ENCODE measurements at regions not wholly inside any gene's neighbourhood (a gene's known extent, or its start where the extent isn't known, plus 50 kb on each side); places are given as distances from the start of the nearest gene placed in this dataset.

DNA sequence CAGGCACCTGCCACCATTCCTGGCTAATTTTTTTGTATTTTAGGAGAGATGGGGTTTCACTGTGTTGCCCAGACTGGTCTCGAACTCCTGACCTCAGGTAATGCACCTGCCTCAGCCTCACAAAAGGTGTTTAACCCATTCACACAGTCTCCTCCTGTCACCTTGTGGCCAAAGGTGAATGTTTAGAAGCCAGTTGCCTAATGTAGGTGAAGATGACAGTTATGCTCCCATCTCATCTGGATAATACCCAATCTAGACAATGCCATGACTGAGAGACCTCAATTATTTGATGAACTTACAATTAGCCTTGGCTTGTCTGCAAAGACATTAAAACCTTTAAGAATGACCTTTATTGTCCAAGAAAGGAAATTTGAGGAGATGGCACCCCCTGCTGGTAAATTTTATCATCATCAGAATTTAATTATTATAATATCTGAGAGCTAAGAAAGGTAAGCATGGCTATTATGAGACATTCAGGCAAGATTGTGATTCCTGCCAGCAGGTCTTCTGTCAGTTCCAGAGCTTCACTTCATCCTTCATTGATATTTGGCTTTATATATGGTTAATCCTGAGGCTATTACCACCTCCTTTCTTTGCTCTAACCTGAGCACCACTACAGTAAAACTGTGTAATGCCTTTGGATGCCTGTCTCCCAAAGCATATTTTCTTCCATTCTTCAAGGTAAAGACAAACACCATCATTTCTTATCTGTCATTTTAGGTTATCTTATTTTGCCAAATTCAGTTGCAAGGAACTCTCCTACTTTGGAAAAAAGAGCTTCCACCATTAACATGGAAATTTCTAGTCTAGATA lies 117.6 kb downstream of the FAM124B start (continued):
- TF ChIP-seq, protein P1, sequence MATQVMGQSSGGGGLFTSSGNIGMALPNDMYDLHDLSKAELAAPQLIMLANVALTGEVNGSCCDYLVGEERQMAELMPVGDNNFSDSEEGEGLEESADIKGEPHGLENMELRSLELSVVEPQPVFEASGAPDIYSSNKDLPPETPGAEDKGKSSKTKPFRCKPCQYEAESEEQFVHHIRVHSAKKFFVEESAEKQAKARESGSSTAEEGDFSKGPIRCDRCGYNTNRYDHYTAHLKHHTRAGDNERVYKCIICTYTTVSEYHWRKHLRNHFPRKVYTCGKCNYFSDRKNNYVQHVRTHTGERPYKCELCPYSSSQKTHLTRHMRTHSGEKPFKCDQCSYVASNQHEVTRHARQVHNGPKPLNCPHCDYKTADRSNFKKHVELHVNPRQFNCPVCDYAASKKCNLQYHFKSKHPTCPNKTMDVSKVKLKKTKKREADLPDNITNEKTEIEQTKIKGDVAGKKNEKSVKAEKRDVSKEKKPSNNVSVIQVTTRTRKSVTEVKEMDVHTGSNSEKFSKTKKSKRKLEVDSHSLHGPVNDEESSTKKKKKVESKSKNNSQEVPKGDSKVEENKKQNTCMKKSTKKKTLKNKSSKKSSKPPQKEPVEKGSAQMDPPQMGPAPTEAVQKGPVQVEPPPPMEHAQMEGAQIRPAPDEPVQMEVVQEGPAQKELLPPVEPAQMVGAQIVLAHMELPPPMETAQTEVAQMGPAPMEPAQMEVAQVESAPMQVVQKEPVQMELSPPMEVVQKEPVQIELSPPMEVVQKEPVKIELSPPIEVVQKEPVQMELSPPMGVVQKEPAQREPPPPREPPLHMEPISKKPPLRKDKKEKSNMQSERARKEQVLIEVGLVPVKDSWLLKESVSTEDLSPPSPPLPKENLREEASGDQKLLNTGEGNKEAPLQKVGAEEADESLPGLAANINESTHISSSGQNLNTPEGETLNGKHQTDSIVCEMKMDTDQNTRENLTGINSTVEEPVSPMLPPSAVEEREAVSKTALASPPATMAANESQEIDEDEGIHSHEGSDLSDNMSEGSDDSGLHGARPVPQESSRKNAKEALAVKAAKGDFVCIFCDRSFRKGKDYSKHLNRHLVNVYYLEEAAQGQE (IDR thresholded peaks at IDR 0.05; ENCODE audit: low read depth, low read length): no peak
- TF ChIP-seq CBFB (IDR thresholded peaks at IDR 0.05; ENCODE audit: low read depth) (no peak), SMC3 (IDR thresholded peaks at IDR 0.05; ENCODE audit: borderline replicate concordance, low read length) (peak; percentile 85)
- TF ChIP-seq, protein P2, sequence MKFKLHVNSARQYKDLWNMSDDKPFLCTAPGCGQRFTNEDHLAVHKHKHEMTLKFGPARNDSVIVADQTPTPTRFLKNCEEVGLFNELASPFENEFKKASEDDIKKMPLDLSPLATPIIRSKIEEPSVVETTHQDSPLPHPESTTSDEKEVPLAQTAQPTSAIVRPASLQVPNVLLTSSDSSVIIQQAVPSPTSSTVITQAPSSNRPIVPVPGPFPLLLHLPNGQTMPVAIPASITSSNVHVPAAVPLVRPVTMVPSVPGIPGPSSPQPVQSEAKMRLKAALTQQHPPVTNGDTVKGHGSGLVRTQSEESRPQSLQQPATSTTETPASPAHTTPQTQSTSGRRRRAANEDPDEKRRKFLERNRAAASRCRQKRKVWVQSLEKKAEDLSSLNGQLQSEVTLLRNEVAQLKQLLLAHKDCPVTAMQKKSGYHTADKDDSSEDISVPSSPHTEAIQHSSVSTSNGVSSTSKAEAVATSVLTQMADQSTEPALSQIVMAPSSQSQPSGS (IDR thresholded peaks at IDR 0.05; ENCODE audit: low read length): no peak

DNA sequence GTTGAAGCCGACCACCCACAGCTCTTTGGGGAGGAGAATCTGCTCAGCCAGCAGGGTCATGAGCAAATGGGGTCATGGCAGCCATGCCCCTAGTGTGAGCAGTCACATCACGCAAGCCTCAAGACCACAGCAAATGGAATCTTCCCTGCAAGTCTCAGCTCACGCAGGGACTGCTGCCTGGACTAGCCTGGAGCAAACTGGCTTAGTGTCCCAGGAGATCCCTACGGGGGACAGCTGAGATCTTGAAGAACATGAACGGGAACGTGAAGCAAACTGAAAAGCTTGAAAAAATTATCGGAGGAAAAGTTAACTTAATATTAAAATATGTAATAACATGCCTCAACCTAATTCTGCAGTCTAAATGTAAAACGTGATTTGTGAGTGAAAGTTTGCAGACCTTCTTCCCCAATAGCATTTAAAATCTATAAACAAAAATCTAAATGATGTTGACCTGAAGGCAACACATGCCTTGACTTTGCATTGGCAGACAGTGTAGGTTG lies 118.4 kb downstream of the FAM124B start:
- H3K4me2 ChIP-seq (ENCODE audit: control insufficient read depth, insufficient read depth): no peak overlapping the region
- POLR2A ChIA-PET: interaction anchor here (0.5 to 1.5 kb wide), 2 partner anchors 8 to 14 kb away, joined by 3 read pairs; no protein-coding TSS in a partner anchor
- H3K4me1 ChIP-seq (ENCODE audit: control insufficient read depth, insufficient read depth, low read length): no peaks in the 10 kb centered on the region
- WGBS (ENCODE audit: insufficient coverage, insufficient replicate concordance, low lambda C conversion rate, missing lambda C conversion rate): 32% methylated on average over 8 of the region's 8 CpGs
- RAD21 ChIA-PET (ENCODE audit: unreplicated experiment): interaction anchor here (1.0 to 5.4 kb wide), 7 partner anchors 8 to 418 kb away, joined by 3 to 93 read pairs (median 6); no protein-coding TSS in a partner anchor
- H2AFZ ChIP-seq (ENCODE audit: control insufficient read depth, low read depth, low read length): no peak overlapping the region
- no peaks in the 10 kb centered on the region for H4K20me1 ChIP-seq (ENCODE audit: control insufficient read depth, insufficient read depth)
- in situ Hi-C loops (cut with MboI) (no loop called here), intact Hi-C loops (cut with micrococcal nuclease; ENCODE audit: unreplicated experiment) (no loop called here)
- no peaks in the 10 kb centered on the region for H3K9me3 ChIP-seq (replicated peaks; ENCODE audit: control insufficient read depth, insufficient read depth, low read length)
- no peaks in the 10 kb centered on the region for H3K36me3 ChIP-seq (ENCODE audit: control insufficient read depth in 2 of 2, insufficient read depth in 2 of 2, low read length in 1 of 2)
- H3K79me2 ChIP-seq (ENCODE audit: control insufficient read depth, insufficient read depth, low read length): no peaks in the 10 kb centered on the region
- BruUV-seq (replicated peaks): no TSS peak
- no peak overlapping the region for H3K4me3 ChIP-seq
- CTCF ChIA-PET: interaction anchor here (0.7 to 9.3 kb wide), 15 partner anchors 9 to 1311 kb away, joined by 3 to 188 read pairs (median 6); no protein-coding TSS in a partner anchor
- SMC1A ChIA-PET (ENCODE audit: uncharacterized antibody, unreplicated experiment): interaction anchor here (1.0 to 4.3 kb wide), 7 partner anchors 13 to 1312 kb away, joined by 3 to 108 read pairs (median 4); no protein-coding TSS in a partner anchor
- H3K9ac ChIP-seq (ENCODE audit: control insufficient read depth, insufficient read depth, low read length): no peak overlapping the region
- DNase-seq (ENCODE audit: low read depth, low spot score) (no peak), ATAC-seq (no peak), FAIRE-seq (no peak)
- no peak overlapping the region for H3K27ac ChIP-seq (ENCODE audit: control insufficient read depth, insufficient read depth)
- no peaks in the 10 kb centered on the region; a peak in 1 of 4 replicates for H3K27me3 ChIP-seq (replicated peaks in 1 of 2; ENCODE audit: control insufficient read depth in 2 of 2, insufficient read depth in 2 of 2, low read length in 1 of 2)
- no peak for TF ChIP-seq CHD4 (IDR thresholded peaks at IDR 0.05)
- TF ChIP-seq NR2F1 (conservative IDR thresholded peaks at IDR 0.05): no peak
- no peak for TF ChIP-seq NFYA (IDR thresholded peaks at IDR 0.05; ENCODE audit: borderline replicate concordance, low read depth, low read length)
- no peak for TF ChIP-seq SRF (IDR thresholded peaks at IDR 0.05; ENCODE audit: low read depth in 2 of 2, low read length in 2 of 2)
- TF ChIP-seq CEBPB (IDR thresholded peaks at IDR 0.05; ENCODE audit: borderline replicate concordance in 1 of 2, low read depth in 2 of 2, low read length in 2 of 2): no peak
- TF ChIP-seq ZZZ3 (IDR thresholded peaks at IDR 0.05; ENCODE audit: control insufficient read depth, insufficient read length, low read depth): no peak
- no peak for TF ChIP-seq KAT2A (conservative IDR thresholded peaks at IDR 0.05; ENCODE audit: control insufficient read depth, low read depth, low read length)
- TF ChIP-seq ZNF622 (IDR thresholded peaks at IDR 0.05): no peak
- no peak for TF ChIP-seq IKZF1 (conservative IDR thresholded peaks at IDR 0.05)
- no peak for TF ChIP-seq NFIC (IDR thresholded peaks at IDR 0.05; ENCODE audit: low read depth, low read length)
- TF ChIP-seq, protein P3, sequence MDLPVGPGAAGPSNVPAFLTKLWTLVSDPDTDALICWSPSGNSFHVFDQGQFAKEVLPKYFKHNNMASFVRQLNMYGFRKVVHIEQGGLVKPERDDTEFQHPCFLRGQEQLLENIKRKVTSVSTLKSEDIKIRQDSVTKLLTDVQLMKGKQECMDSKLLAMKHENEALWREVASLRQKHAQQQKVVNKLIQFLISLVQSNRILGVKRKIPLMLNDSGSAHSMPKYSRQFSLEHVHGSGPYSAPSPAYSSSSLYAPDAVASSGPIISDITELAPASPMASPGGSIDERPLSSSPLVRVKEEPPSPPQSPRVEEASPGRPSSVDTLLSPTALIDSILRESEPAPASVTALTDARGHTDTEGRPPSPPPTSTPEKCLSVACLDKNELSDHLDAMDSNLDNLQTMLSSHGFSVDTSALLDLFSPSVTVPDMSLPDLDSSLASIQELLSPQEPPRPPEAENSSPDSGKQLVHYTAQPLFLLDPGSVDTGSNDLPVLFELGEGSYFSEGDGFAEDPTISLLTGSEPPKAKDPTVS (IDR thresholded peaks at IDR 0.05; ENCODE audit: low read depth, low read length): no peak
- no peak for TF ChIP-seq CHD2 (IDR thresholded peaks at IDR 0.05; ENCODE audit: borderline replicate concordance, low read depth, low read length)

Data from GM12878 (cell line).